ENCODE measurements at regions not wholly inside any gene's neighbourhood (a gene's known extent, or its start where the extent isn't known, plus 50 kb on each side); places are given as distances from the start of the nearest gene placed in this dataset.
A peak's percentile ranks its signal among the peaks of the same experiment; 100 is the strongest.

DNA sequence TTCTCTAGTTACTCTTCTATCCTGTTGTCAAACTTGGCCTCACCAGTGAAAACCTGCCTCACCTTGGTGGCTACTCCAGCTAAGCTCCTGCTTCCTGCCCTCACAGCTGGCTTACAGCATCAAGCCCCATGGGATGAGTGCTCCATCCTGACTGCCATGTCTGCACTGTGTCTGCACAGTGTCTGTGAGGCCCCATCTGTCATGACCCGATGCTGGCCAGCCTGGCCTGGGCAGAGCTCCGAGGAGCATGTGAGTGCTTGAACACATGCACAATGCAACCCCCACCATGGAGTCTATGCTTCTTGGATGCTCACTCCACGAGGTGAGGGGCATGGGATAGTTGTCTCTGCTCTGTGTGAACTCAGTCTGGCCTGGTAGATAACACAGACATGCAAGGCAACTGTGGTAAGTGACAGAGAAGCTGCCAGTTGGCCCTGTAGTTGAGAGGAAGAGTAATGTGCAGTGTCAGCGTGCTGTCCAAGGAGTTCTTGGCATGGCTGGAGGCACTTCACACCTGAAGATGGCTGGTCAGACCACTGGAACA, 207.1 kb upstream of the ZNF32 start (continued):
- TF ChIP-seq, protein P1, sequence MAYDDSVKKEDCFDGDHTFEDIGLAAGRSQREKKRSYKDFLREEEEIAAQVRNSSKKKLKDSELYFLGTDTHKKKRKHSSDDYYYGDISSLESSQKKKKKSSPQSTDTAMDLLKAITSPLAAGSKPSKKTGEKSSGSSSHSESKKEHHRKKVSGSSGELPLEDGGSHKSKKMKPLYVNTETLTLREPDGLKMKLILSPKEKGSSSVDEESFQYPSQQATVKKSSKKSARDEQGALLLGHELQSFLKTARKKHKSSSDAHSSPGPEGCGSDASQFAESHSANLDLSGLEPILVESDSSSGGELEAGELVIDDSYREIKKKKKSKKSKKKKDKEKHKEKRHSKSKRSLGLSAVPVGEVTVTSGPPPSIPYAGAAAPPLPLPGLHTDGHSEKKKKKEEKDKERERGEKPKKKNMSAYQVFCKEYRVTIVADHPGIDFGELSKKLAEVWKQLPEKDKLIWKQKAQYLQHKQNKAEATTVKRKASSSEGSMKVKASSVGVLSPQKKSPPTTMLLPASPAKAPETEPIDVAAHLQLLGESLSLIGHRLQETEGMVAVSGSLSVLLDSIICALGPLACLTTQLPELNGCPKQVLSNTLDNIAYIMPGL (CRISPR knock-in tag; IDR thresholded peaks at IDR 0.05; ENCODE audit: borderline replicate concordance): no peak
- TF ChIP-seq MYC (IDR thresholded peaks at IDR 0.05; ENCODE audit: borderline replicate concordance, low read length) (no peak), MAX (IDR thresholded peaks at IDR 0.05) (no peak), FOSL2 (IDR thresholded peaks at IDR 0.05) (no peak), FOSL2 (CRISPR knock-in tag; IDR thresholded peaks at IDR 0.05) (no peak), RNF2 (IDR thresholded peaks at IDR 0.05; ENCODE audit: borderline replicate concordance, low read depth) (no peak), HDAC2 (IDR thresholded peaks at IDR 0.05) (no peak), ZFP36 (IDR thresholded peaks at IDR 0.05; ENCODE audit: borderline replicate concordance, partially characterized antibody) (no peak)
- TF ChIP-seq, protein P2, sequence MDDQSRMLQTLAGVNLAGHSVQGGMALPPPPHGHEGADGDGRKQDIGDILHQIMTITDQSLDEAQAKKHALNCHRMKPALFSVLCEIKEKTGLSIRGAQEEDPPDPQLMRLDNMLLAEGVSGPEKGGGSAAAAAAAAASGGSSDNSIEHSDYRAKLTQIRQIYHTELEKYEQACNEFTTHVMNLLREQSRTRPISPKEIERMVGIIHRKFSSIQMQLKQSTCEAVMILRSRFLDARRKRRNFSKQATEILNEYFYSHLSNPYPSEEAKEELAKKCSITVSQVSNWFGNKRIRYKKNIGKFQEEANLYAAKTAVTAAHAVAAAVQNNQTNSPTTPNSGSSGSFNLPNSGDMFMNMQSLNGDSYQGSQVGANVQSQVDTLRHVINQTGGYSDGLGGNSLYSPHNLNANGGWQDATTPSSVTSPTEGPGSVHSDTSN (IDR thresholded peaks at IDR 0.05): no peak
- TF ChIP-seq, protein P3, sequence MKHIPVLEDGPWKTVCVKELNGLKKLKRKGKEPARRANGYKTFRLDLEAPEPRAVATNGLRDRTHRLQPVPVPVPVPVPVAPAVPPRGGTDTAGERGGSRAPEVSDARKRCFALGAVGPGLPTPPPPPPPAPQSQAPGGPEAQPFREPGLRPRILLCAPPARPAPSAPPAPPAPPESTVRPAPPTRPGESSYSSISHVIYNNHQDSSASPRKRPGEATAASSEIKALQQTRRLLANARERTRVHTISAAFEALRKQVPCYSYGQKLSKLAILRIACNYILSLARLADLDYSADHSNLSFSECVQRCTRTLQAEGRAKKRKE (CRISPR knock-in tag; IDR thresholded peaks at IDR 0.05; ENCODE audit: low read depth): no peak

DNA sequence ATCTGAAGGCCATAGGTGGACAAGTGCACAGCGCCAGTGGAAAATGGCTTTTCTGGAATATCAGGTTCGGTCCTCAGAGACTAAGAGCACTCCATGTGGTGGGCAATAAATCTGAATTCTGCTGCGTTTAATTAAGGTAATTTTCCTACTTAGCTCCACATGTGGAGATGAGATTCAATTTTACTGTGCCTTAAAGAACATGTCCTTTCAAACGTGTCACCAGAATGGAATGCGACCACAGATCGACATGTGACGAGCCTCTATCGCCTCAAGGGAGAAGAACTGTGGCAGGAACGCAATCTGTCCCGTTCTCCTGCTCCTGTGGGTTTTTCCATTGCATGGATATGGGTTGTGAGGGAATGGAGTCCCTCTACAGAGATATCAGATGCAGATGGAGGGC, 205.3 kb upstream of the ZNF32 start:
- POLR2A ChIA-PET: no interaction called here

More for the DNA sequence above, 205.3 kb upstream of the ZNF32 start:
- CTCF ChIA-PET: no interaction called here
- 6% methylated on average over 10 of the region's 10 CpGs for WGBS (ENCODE audit: missing lambda C conversion rate)
- 0 out of 3 replicates have a peak overlapping the region, but pooled peaks have one; percentile 12 for H3K4me2 ChIP-seq
- FAIRE-seq (no peak), DNase-seq (ENCODE audit: low read depth in 1 of 2, low spot score in 1 of 2) (no peak), ATAC-seq (no peak)
- no peaks in the 10 kb centered on the region; the same call in 2 of the 3 replicates for H3K9me3 ChIP-seq
- H3K27ac ChIP-seq: no peak overlapping the region
- no peaks in the 10 kb centered on the region for H3K4me1 ChIP-seq
- no peak overlapping the region for H3K4me3 ChIP-seq
- no peak for TF ChIP-seq ELK1 (IDR thresholded peaks at IDR 0.05; ENCODE audit: low read depth, low read length)
- TF ChIP-seq MAZ (IDR thresholded peaks at IDR 0.05; ENCODE audit: borderline replicate concordance, low read depth, low read length): no peak
- no peak for TF ChIP-seq JUN (IDR thresholded peaks at IDR 0.05)
- TF ChIP-seq ZC3H11A (IDR thresholded peaks at IDR 0.05): no peak
- no peak for TF ChIP-seq FOSB (CRISPR knock-in tag; IDR thresholded peaks at IDR 0.05)
- TF ChIP-seq, protein P2 (IDR thresholded peaks at IDR 0.05): no peak
- no peak for TF ChIP-seq CEBPB (IDR thresholded peaks at IDR 0.05)
- no peak for TF ChIP-seq MAX (IDR thresholded peaks at IDR 0.05)
- TF ChIP-seq NPAS2 (CRISPR knock-in tag; IDR thresholded peaks at IDR 0.05; ENCODE audit: borderline replicate concordance): no peak
- TF ChIP-seq HEYL (CRISPR knock-in tag; IDR thresholded peaks at IDR 0.05): no peak
- no peak for TF ChIP-seq HOXA7 (CRISPR knock-in tag; IDR thresholded peaks at IDR 0.05)
- TF ChIP-seq USF2 (IDR thresholded peaks at IDR 0.05): no peak
- TF ChIP-seq, protein P4, sequence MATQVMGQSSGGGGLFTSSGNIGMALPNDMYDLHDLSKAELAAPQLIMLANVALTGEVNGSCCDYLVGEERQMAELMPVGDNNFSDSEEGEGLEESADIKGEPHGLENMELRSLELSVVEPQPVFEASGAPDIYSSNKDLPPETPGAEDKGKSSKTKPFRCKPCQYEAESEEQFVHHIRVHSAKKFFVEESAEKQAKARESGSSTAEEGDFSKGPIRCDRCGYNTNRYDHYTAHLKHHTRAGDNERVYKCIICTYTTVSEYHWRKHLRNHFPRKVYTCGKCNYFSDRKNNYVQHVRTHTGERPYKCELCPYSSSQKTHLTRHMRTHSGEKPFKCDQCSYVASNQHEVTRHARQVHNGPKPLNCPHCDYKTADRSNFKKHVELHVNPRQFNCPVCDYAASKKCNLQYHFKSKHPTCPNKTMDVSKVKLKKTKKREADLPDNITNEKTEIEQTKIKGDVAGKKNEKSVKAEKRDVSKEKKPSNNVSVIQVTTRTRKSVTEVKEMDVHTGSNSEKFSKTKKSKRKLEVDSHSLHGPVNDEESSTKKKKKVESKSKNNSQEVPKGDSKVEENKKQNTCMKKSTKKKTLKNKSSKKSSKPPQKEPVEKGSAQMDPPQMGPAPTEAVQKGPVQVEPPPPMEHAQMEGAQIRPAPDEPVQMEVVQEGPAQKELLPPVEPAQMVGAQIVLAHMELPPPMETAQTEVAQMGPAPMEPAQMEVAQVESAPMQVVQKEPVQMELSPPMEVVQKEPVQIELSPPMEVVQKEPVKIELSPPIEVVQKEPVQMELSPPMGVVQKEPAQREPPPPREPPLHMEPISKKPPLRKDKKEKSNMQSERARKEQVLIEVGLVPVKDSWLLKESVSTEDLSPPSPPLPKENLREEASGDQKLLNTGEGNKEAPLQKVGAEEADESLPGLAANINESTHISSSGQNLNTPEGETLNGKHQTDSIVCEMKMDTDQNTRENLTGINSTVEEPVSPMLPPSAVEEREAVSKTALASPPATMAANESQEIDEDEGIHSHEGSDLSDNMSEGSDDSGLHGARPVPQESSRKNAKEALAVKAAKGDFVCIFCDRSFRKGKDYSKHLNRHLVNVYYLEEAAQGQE (IDR thresholded peaks at IDR 0.05): no peak
- no peak for TF ChIP-seq FOXS1 (CRISPR knock-in tag; IDR thresholded peaks at IDR 0.05)
- TF ChIP-seq RNF2 (IDR thresholded peaks at IDR 0.05; ENCODE audit: borderline replicate concordance, low read depth): no peak
- TF ChIP-seq POLR2A (IDR thresholded peaks at IDR 0.05; ENCODE audit: low read length): no peak
- TF ChIP-seq TFCP2L1 (CRISPR knock-in tag; IDR thresholded peaks at IDR 0.05): no peak
